Aorta (tissue), 5 donors: ENCODE measurements at regions not wholly inside any gene's neighbourhood (a gene's known extent, or its start where the extent isn't known, plus 50 kb on each side); places are given as distances from the start of the nearest gene placed in this dataset.
"Not testable (repeated sequence)": the region's sequence is repeated elsewhere in the genome, so short reads cannot be mapped to it uniquely, and the experiment has no call there.

Experiments used
- ATAC-seq: fragments of 200-7000 bp; cut with Tn5 transposase; one replicate; pipeline ENCODE4 v1.9.1; 2022; ENCODE audit warnings: moderate library complexity; ENCODE audit not compliant: low FRiP score
- DNase-seq, 2 donors: peaks; one replicate each; pipeline ENCODE4 v3.0.0-alpha.2; 2020
- H3K27ac ChIP-seq, 2 donors: one replicate each; pipeline ENCODE4 v1.5.1; 2013; ENCODE audit warnings: low read length in 2 of 2, mild to moderate bottlenecking in 2 of 2, moderate library complexity in 2 of 2, control low read depth in 1 of 2, inconsistent platforms in 1 of 2, low read depth in 1 of 2
- H3K27me3 ChIP-seq, 2 donors: one replicate each; pipeline ENCODE4 v1.6.1; 2013; ENCODE audit warnings: control low read depth in 1 of 2, low read length in 1 of 2, mild to moderate bottlenecking in 1 of 2, moderate library complexity in 1 of 2; ENCODE audit not compliant: insufficient read depth in 2 of 2, control insufficient read depth in 1 of 2
- H3K36me3 ChIP-seq, 2 donors: one replicate each; pipeline ENCODE4 v1.6.1; 2013; ENCODE audit warnings: control low read depth in 1 of 2, low read length in 1 of 2, mild to moderate bottlenecking in 1 of 2; ENCODE audit not compliant: insufficient read depth in 2 of 2, control insufficient read depth in 1 of 2
- H3K4me1 ChIP-seq, 2 donors: one replicate each; pipeline ENCODE4 v1.6.1; 2013; ENCODE audit warnings: low read length in 2 of 2, control low read depth in 1 of 2, mild to moderate bottlenecking in 1 of 2, moderate library complexity in 1 of 2; ENCODE audit not compliant: insufficient read depth in 2 of 2, control insufficient read depth in 1 of 2
- H3K4me3 ChIP-seq, 2 donors: one replicate each; pipeline ENCODE4 v1.5.1; 2013; ENCODE audit warnings: low read length in 2 of 2, control low read depth in 1 of 2, mild to moderate bottlenecking in 1 of 2
- H3K9me3 ChIP-seq: one replicate; pipeline ENCODE4 v1.6.1; 2013; ENCODE audit warnings: mild to moderate bottlenecking, low read length; ENCODE audit not compliant: control insufficient read depth
- WGBS, 2 donors: extraction: QIAGEN DNeasy Blood & Tissue Kit; methylation state at CpG; one replicate each; pipeline ENCODE4 v1.1.7; 2013; 5-methylcytosine and 5-hydroxymethylcytosine counted together
- intact Hi-C, 2 donors: fragments of 100-400 bp; cut with DNase I; formaldehyde crosslinking; loops; one replicate each; pipeline versions ENCODE4 v1.14.2 to v1.15.0; 2022
- donor health status: healthy with polysubstance abuse.
- donor health status: Bipolar disorder and iron deficiency.
- donor health status: DM: no; HTN: no; CAD: no.
- donor health status: DM: no; HTN: no; CAD: no.
- donor health status: DM: yes; HTN: yes; CAD: no.

- Histone ChIP-seq H3K4me3 (no peak overlapping the region), H3K36me3 (no peaks in the 10 kb centered on the region), H3K27ac (no peak overlapping the region), H3K9me3 (no peaks in the 10 kb centered on the region), H3K27me3 (no peaks in the 10 kb centered on the region), H3K4me1 (no peaks in the 10 kb centered on the region)
- no peak for ATAC-seq
- WGBS, 2 donors: 93 to 95% methylated on average over 1 of the region's 1 CpG
- DNase-seq: no peak
- intact Hi-C loops: no loop called here
Measured at GRCh38 chr3:29022976-29023375, 257.9 kb upstream of the RBMS3 start.

GRCh38 chr3:29026286-29026685, 254.6 kb upstream of the RBMS3 start:
- Histone ChIP-seq H3K4me1 (no peaks in the 10 kb centered on the region), H3K9me3 (no peaks in the 10 kb centered on the region), H3K27me3 (no peaks in the 10 kb centered on the region), H3K4me3 (no peak overlapping the region), H3K36me3 (no peaks in the 10 kb centered on the region), H3K27ac (no peak overlapping the region)
- no peak for ATAC-seq
- 91 to 95% methylated on average over 2 of the region's 2 CpGs for WGBS, 2 donors
- no peak for DNase-seq
- intact Hi-C loops: no loop called here

- ATAC-seq (no peak), DNase-seq (no peak)
- intact Hi-C loops: no loop called here
- no peaks in the 10 kb centered on the region for H3K4me1 ChIP-seq
- no peaks in the 10 kb centered on the region for H3K27me3 ChIP-seq
- 87 to 91% methylated on average over 3 of the region's 3 CpGs for WGBS, 2 donors
- H3K9me3 ChIP-seq: no peaks in the 10 kb centered on the region
- no peaks in the 10 kb centered on the region for H3K36me3 ChIP-seq
- no peak overlapping the region for H3K27ac ChIP-seq
- no peak overlapping the region for H3K4me3 ChIP-seq
Measured at GRCh38 chr3:29026959-29027358, 253.9 kb upstream of the RBMS3 start.

- H3K36me3 ChIP-seq, intact Hi-C loops, H3K4me3 ChIP-seq, DNase-seq, H3K9me3 ChIP-seq, H3K4me1 ChIP-seq, H3K27ac ChIP-seq, H3K27me3 ChIP-seq, ATAC-seq: not testable (repeated sequence)
- 94 to 100% methylated on average over 1 to 2 of the region's 2 CpGs for WGBS, 2 donors
Measured at GRCh38 chr3:29031175-29031574, 249.7 kb upstream of the RBMS3 start.

GRCh38 chr3:29033511-29033910, 247.4 kb upstream of the RBMS3 start:
- no peaks in the 10 kb centered on the region for H3K27me3 ChIP-seq
- no peaks in the 10 kb centered on the region for H3K36me3 ChIP-seq
- DNase-seq (no peak), ATAC-seq (no peak)
- no peaks in the 10 kb centered on the region for H3K9me3 ChIP-seq
- H3K27ac ChIP-seq: no peak overlapping the region
- H3K4me3 ChIP-seq: no peak overlapping the region
- H3K4me1 ChIP-seq: no peaks in the 10 kb centered on the region
- intact Hi-C loops: no loop called here
- whole genome bisulfite sequencing, 2 donors: 96% methylated on average over 3 of the region's 3 CpGs

- no peaks in the 10 kb centered on the region for H3K27me3 ChIP-seq
- WGBS, 2 donors: 85 to 92% methylated on average over 2 of the region's 2 CpGs
- intact Hi-C loops: no loop called here
- no peaks in the 10 kb centered on the region for H3K4me1 ChIP-seq
- DNase-seq (no peak), ATAC-seq (no peak)
- H3K27ac ChIP-seq: no peak overlapping the region
- H3K36me3 ChIP-seq: no peaks in the 10 kb centered on the region
- H3K4me3 ChIP-seq: no peak overlapping the region
- no peaks in the 10 kb centered on the region for H3K9me3 ChIP-seq
Measured at GRCh38 chr3:29050155-29050554, 230.7 kb upstream of the RBMS3 start.

- H3K4me1 ChIP-seq: no peaks in the 10 kb centered on the region
- H3K36me3 ChIP-seq: no peaks in the 10 kb centered on the region
- no peak for ATAC-seq
- no peak for DNase-seq
- H3K27me3 ChIP-seq: no peaks in the 10 kb centered on the region
- H3K9me3 ChIP-seq: peaks cover 1% of the 10 kb centered on the region
- intact Hi-C loops: no loop called here
- H3K27ac ChIP-seq: no peak overlapping the region
- H3K4me3 ChIP-seq: no peak overlapping the region
Measured at GRCh38 chr3:29057326-29057725, 223.5 kb upstream of the RBMS3 start.

- no peaks in the 10 kb centered on the region for H3K4me1 ChIP-seq
- ATAC-seq (no peak), DNase-seq (no peak)
- intact Hi-C loops: loop anchor here (5.0 to 10.0 kb wide), 2 partner anchors 121 to 698 kb away; no protein-coding TSS in a partner anchor
- WGBS, 2 donors: 29 to 51% methylated on average over 1 of the region's 1 CpG
- no peaks in the 10 kb centered on the region for H3K36me3 ChIP-seq
- H3K27me3 ChIP-seq: no peaks in the 10 kb centered on the region
- H3K4me3 ChIP-seq: no peak overlapping the region
- H3K27ac ChIP-seq: no peak overlapping the region
- no peaks in the 10 kb centered on the region for H3K9me3 ChIP-seq
Measured at GRCh38 chr3:29064085-29064484, 216.8 kb upstream of the RBMS3 start.

- intact Hi-C loops: loop anchor here in 1 of 2 donors (10.0 kb wide), 1 partner anchor 120 kb away; no protein-coding TSS in a partner anchor
- WGBS, 2 donors: 1 to 3% methylated on average over 2 of the region's 2 CpGs
- no peak overlapping the region for H3K27ac ChIP-seq
Measured at GRCh38 chr3:29065211-29065785, 215.6 kb upstream of the RBMS3 start.

More at GRCh38 chr3:29065211-29065785, 215.6 kb upstream of the RBMS3 start:
- Histone ChIP-seq H3K9me3 (no peaks in the 10 kb centered on the region), H3K27me3 (no peaks in the 10 kb centered on the region), H3K4me1 (no peaks in the 10 kb centered on the region), H3K36me3 (no peaks in the 10 kb centered on the region), H3K4me3 (no peak overlapping the region)
- peak; percentile 92 to 93 for DNase-seq
- ATAC-seq: peak; percentile 92
